Esophagus (tissue), 2 donors: ENCODE measurements at regions not wholly inside any gene's neighbourhood (a gene's known extent, or its start where the extent isn't known, plus 50 kb on each side); places are given as distances from the start of the nearest gene placed in this dataset.

Experiments used
- H3K27ac ChIP-seq, 2 donors: one replicate each; pipeline ENCODE4 v1.5.1; 2013; ENCODE audit warnings: low read depth in 2 of 2, mild to moderate bottlenecking in 2 of 2, inconsistent platforms in 1 of 2, low read length in 1 of 2, moderate library complexity in 1 of 2
- H3K27me3 ChIP-seq, 2 donors: one replicate each; pipeline ENCODE4 v1.6.1; 2013; ENCODE audit warnings: low read length in 2 of 2, control low read depth in 1 of 2, mild to moderate bottlenecking in 1 of 2; ENCODE audit not compliant: insufficient read depth in 2 of 2, control insufficient read depth in 1 of 2
- H3K36me3 ChIP-seq, 2 donors: one replicate each; pipeline ENCODE4 v1.6.1; 2013; ENCODE audit warnings: low read length in 1 of 2; ENCODE audit not compliant: control insufficient read depth in 2 of 2, insufficient read depth in 2 of 2
- H3K4me1 ChIP-seq, 2 donors: one replicate each; pipeline ENCODE4 v1.6.1; 2013; ENCODE audit warnings: low read length in 1 of 2; ENCODE audit not compliant: control insufficient read depth in 2 of 2, insufficient read depth in 2 of 2
- H3K4me3 ChIP-seq, 2 donors: one replicate each; pipeline ENCODE4 v1.5.1; 2013; ENCODE audit warnings: low read length in 2 of 2, mild to moderate bottlenecking in 2 of 2, low read depth in 1 of 2, moderate library complexity in 1 of 2
- H3K9me3 ChIP-seq, 2 donors: one replicate each; pipeline ENCODE4 v1.6.1; 2013; ENCODE audit warnings: mild to moderate bottlenecking in 2 of 2, low read depth in 1 of 2, low read length in 1 of 2, moderate library complexity in 1 of 2; ENCODE audit not compliant: control insufficient read depth in 2 of 2, insufficient read depth in 1 of 2
- WGBS, 2 donors: extraction: QIAGEN DNeasy Blood & Tissue Kit; methylation state at CpG; one replicate each; pipeline ENCODE4 v1.1.7; 2013; 5-methylcytosine and 5-hydroxymethylcytosine counted together
- donor health status: healthy with polysubstance abuse.
- donor health status: Bipolar disorder and iron deficiency.

DNA sequence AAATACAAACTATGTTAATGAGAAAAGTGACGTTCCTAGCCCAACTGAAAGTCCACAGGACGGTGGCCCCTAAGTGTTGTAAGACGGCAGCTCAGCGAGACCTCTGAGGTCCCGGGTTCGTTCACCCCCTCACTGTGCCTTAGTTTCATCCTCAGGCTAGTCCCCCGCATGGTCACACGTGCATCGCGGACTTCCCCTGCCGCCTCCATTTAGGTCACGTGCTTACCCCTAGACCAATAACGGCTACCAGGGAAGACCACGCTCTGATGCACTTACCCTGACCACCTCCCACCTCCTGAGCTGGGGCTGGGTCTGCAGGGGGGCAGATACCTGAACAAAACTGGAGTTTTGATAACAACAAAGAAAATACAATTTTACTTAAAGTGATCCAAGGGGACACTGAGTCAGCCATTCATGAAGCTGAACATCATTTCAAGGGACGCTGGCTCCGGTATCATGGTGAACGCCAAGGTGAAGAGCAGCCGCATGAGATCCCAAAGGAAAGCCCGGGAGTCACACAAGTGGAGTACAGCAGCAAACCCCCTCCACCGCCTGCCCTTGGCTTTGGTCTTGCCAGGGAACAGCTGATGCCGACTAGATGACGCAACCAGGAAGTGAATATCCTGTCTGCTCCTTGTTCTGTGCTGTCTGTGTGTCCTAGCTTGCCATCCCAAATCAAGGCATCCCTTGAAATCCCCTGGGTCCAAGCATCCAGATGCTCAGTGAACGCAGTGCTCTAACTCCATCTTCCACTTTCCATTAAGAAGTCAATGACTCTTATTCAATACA is 274.1 kb downstream of the PCNX1 start:
- Histone ChIP-seq H3K27me3 (no peaks in the 10 kb centered on the region), H3K9me3 (no peaks in the 10 kb centered on the region), H3K4me3 (no peak overlapping the region), H3K36me3 (no peaks in the 10 kb centered on the region), H3K27ac (no peak overlapping the region), H3K4me1 (no peaks in the 10 kb centered on the region)
- 93% methylated on average over 23 of the region's 23 CpGs for WGBS, 2 donors

DNA sequence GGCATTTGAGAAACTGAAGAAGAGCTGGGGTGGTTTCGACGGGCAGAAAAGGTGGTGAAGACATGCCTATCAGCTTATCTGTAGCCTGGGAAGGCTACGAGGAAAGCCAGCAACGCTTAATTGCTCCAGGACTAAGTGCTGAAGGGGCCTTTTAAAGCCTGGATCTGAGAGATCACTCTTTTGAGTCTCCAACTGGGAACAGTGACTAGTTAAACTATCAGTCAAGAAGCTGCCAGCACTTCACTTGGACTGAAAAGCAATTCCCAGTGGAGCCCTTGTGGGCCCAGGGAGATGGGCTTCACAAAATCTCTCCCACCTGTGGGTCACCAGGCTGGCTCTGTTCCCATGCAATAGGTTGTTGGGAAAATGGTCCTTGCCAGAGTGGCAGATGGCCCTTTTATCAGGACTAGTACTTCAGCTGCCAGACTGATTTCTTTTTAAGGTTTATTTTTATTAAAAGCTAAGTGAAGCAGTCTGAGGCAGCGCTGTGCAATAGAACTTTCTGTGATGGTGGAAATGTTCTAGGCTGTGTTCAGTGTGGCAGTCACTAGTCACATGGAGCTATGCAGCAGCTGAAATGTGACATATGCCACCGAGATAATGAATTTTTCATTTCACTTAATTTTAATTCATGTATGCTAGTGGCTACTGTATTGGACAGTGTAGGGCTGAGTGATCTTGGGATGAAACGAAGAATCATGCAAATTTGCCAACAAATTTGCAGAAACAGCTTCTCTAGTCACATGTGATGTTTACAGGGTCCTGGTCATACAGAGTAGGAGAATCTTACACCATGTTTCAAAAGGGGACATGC is 276.8 kb downstream of the PCNX1 start:
- Histone ChIP-seq H3K27ac (no peak overlapping the region), H3K4me3 (no peak overlapping the region), H3K27me3 (no peaks in the 10 kb centered on the region), H3K36me3 (no peaks in the 10 kb centered on the region), H3K9me3 (no peaks in the 10 kb centered on the region), H3K4me1 (no peaks in the 10 kb centered on the region)
- WGBS, 2 donors = 65 to 74% methylated on average over 7 of the region's 7 CpGs

DNA sequence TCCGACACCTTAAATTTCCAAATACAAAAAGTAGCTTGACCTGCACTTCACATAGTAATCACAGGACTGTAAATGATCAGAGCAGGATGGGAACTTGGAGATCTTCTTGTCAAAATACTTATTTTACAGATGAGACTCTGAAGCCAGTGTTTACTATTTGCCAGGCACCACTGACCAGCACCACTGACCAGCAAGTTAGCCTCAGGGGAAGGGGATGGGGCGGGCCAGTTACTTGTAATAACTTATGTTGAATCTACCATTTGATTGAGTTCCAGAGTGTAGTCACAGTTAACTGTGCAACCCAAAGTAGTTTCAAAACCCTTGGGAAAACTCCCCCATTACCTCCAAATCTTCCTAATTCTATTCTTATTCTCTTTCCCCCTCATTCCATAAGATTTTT is 278.4 kb downstream of the PCNX1 start:
- H3K4me3 ChIP-seq = no peak overlapping the region
- no peaks in the 10 kb centered on the region for H3K4me1 ChIP-seq
- H3K27ac ChIP-seq = no peak overlapping the region
- no peaks in the 10 kb centered on the region for H3K36me3 ChIP-seq
- WGBS, 2 donors = 91 to 95% methylated on average over 2 of the region's 2 CpGs
- H3K9me3 ChIP-seq = no peaks in the 10 kb centered on the region
- no peaks in the 10 kb centered on the region for H3K27me3 ChIP-seq

DNA sequence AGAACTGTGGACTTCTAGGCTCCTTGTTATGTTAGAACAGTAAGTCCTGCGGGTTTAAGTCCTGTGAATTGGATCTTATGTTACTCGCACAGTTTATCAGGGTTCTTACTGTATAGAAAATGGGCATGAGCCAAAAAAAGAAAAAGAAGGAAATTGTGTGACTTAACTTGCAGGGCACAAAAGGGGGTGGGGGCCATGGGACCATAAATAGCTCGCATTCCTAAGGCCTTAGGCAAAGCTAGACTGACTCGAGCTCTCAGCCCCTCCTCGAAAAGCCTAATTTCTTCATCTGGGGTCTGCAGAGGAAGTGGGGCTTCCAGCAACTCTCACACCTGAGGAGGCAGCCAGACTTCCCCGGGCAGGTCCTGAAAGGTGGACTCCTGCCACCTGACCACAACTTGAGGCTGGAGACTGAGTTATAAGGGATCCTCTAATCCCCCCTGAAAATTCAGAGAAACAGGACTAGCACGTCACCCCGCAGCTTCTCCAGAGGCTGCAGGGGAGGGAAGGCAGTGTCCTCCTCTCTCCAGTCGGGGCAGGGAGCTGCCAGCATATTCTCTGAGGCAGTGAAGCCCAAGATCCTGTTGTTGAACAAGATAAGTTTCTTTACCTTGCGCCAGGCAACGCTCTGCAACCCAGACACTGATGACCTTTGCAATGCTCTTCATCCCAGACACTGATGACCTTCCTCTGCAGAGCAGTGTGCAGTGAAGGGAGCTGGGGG is 280.5 kb downstream of the PCNX1 start:
- no peaks in the 10 kb centered on the region for H3K9me3 ChIP-seq
- H3K27ac ChIP-seq = no peak overlapping the region
- no peaks in the 10 kb centered on the region for H3K4me1 ChIP-seq
- WGBS, 2 donors = 65 to 69% methylated on average over 11 of the region's 11 CpGs
- no peak overlapping the region for H3K4me3 ChIP-seq
- H3K27me3 ChIP-seq = no peaks in the 10 kb centered on the region
- no peaks in the 10 kb centered on the region for H3K36me3 ChIP-seq

DNA sequence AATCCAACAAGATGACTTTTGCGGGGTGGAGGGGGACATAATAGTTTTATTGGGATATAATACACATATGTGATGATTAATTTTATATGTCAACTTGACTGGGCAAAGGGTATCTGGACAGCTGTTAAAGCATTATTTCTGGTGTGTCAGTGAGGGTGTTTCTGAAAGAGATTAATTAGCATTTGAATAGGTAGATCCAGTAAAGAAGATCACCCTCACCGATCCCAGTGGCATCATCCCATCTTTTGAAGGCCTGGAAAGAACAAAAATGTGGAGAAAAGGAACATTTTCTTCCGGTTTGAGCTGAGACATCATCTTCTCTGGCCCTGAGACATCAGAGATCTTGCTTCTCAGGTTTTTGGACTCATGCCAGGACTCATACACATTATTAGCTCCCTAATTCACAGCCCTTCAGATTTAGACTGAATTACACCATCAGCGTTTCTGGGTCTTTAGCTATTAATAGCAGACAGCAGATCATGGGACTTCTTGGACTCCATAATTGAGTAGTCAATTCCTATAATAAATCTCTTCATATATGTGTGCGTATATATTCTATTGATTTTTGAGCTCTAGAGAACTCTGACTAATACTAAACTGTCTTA is 283.6 kb downstream of the PCNX1 start:
- 68 to 75% methylated on average over 5 of the region's 5 CpGs for WGBS, 2 donors
- Histone ChIP-seq H3K27ac (no peak overlapping the region), H3K36me3 (no peaks in the 10 kb centered on the region), H3K9me3 (no peaks in the 10 kb centered on the region), H3K4me1 (no peaks in the 10 kb centered on the region), H3K4me3 (no peak overlapping the region), H3K27me3 (no peaks in the 10 kb centered on the region)

DNA sequence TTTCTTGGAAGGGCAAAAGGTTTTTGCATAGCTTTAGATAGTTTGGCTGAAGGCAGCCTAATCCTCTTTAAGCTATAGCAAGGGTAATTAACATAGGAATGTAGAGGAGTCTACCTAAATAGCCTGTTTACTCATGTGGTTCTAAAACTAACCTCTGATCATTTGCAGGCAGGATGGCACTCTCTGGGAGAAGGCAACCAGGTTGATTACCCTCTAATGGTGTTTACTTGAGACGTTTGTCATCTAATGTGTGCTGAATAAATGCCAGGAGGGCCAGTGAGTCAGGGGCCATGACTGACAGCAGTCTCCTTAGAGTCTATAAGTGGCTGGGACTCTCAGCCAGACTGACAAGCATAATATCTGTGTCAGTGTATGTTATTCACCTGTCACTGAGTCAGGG is 286.4 kb downstream of the PCNX1 start:
- no peaks in the 10 kb centered on the region for H3K4me1 ChIP-seq
- WGBS, 2 donors = 21 to 36% methylated on average over 1 of the region's 1 CpG
- no peaks in the 10 kb centered on the region for H3K36me3 ChIP-seq
- no peaks in the 10 kb centered on the region for H3K27me3 ChIP-seq
- H3K4me3 ChIP-seq = no peak overlapping the region
- no peaks in the 10 kb centered on the region for H3K9me3 ChIP-seq
- no peak overlapping the region for H3K27ac ChIP-seq

DNA sequence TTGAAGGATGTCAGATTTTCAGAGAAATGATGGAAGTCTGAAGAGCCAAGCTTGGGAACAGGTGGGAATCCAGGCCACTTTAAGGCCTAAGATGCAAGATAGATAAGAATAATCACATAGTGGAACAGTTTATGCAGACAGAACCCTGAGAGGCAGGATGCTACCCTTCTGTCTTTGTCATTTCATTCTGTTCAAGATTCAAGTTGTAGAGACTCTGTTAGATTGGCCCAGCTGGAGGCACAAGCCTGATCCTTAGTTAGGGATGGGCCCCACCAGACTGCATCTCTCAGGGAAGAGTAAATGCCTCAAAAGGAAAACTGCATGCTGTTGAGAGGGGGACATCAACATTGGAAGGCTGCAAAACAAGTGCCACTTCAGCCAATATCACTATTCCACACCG is 287.0 kb downstream of the PCNX1 start:
- Histone ChIP-seq H3K27me3 (no peaks in the 10 kb centered on the region), H3K4me1 (no peaks in the 10 kb centered on the region), H3K9me3 (no peaks in the 10 kb centered on the region), H3K36me3 (no peaks in the 10 kb centered on the region), H3K27ac (no peak overlapping the region), H3K4me3 (no peak overlapping the region)
- 73 to 78% methylated on average over 1 of the region's 1 CpG for WGBS, 2 donors

DNA sequence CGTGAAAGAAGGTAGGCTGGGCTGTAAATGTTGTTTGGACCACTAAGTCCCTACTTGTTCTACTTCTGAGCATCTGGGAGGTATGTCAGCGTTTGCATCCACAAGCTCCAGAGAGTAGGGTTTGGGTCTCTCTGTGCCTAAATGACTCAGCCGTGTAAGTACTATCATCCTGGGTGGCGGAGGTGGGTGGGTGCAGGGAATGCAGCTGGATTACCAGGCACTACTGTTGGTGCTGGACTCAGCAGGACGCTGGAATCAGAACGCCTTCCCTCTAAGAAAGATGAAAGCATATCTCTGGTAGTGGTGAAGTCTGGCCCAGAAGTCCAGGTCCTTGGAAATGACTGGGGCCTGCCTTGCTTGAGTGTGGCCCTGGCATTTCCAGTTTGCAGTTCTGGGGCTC is 289.7 kb downstream of the PCNX1 start:
- Histone ChIP-seq H3K27ac (no peak overlapping the region), H3K4me1 (no peaks in the 10 kb centered on the region), H3K4me3 (no peak overlapping the region), H3K36me3 (no peaks in the 10 kb centered on the region), H3K27me3 (no peaks in the 10 kb centered on the region), H3K9me3 (no peaks in the 10 kb centered on the region)
- 88 to 91% methylated on average over 6 of the region's 6 CpGs for WGBS, 2 donors

DNA sequence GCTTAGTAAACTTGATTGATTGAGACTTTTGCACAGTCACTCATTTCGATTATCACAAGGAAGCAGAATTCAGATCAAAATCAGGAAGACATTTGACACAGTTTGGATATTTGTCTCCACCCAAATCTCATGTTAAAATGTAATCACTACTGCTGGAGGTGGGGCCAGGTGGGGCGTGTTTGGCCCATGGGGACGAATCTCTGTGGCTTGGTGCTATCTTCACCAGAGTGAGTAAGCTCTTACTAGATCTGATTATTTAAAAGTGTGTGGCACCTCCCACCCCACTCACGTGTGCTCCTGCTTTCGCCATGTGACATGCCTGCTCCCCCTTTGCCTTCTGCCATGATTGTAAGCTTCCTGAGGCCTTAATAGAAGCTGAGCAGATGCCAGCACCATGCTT is 291.4 kb downstream of the PCNX1 start:
- H3K36me3 ChIP-seq = no peaks in the 10 kb centered on the region
- no peak overlapping the region for H3K27ac ChIP-seq
- no peak overlapping the region for H3K4me3 ChIP-seq
- WGBS, 2 donors = 63 to 75% methylated on average over 5 of the region's 5 CpGs
- no peaks in the 10 kb centered on the region for H3K4me1 ChIP-seq
- H3K27me3 ChIP-seq = no peaks in the 10 kb centered on the region
- H3K9me3 ChIP-seq = no peaks in the 10 kb centered on the region
